Esophagus squamous epithelium (tissue), 5 donors: ENCODE measurements at regions not wholly inside any gene's neighbourhood (a gene's known extent, or its start where the extent isn't known, plus 50 kb on each side); places are given as distances from the start of the nearest gene placed in this dataset.

Source experiments
- DNase-seq: peaks from one replicate; lab custom pipeline; 2025; lab: John Stamatoyannopoulos, UW
- H3K27ac ChIP-seq, 4 donors: fragments of 200-600 bp; sonication (generic); one replicate each; pipeline ENCODE4 v1.5.1; 2016 to 2019; ENCODE audit warnings: mild to moderate bottlenecking in 1 of 4
- H3K27me3 ChIP-seq, 4 donors: fragments of 200-600 bp; sonication (generic); 1 replicate in 3 of 4; 2 replicates in 1 of 4; pipeline versions ENCODE4 v1.5.1 to v1.6.0; 2017 to 2021; ENCODE audit warnings: antibody characterized with exemption in 1 of 4
- H3K36me3 ChIP-seq, 3 donors: fragments of 200-600 bp; sonication (generic); one replicate each; pipeline ENCODE4 v1.5.1; 2016 to 2019
- H3K4me1 ChIP-seq, 3 donors: fragments of 200-600 bp; sonication (generic); one replicate each; pipeline ENCODE4 v1.5.1; 2017 to 2019
- H3K4me3 ChIP-seq, 4 donors: fragments of 200-600 bp; sonication (generic); 1 replicate in 3 of 4; 2 replicates in 1 of 4; pipeline ENCODE4 v1.5.1; 2016 to 2019; ENCODE audit warnings: mild to moderate bottlenecking in 2 of 4, moderate library complexity in 1 of 4
- H3K9me3 ChIP-seq, 3 donors: fragments of 200-600 bp; sonication (generic); one replicate each; pipeline ENCODE4 v1.5.1; 2016 to 2019
- POLR2A ChIP-seq, 4 donors: fragments of 450-650 bp; IDR thresholded peaks; one replicate each; pipeline ENCODE4 v1.6.1; 2017; ENCODE audit warnings: antibody characterized with exemption in 4 of 4, mild to moderate bottlenecking in 4 of 4, moderate library complexity in 3 of 4
- WGBS, 2 donors: methylation state at CpG; one replicate each; pipeline ENCODE4 v1.1.5; 2018; 5-methylcytosine and 5-hydroxymethylcytosine counted together
- intact Hi-C: fragments of 100-400 bp; cut with DNase I; formaldehyde crosslinking; loops from one replicate; pipeline ENCODE4 v1.15.0; 2022
- TF ChIP-seq, protein P1 (sequence below), 6 experiments: fragments of 450-650 bp in 4 of 6; fragments of 200-600 bp in 2 of 6; sonication (generic) in 2 of 6; IDR thresholded peaks; one replicate each; pipeline ENCODE4 v1.5.1; 2016 to 2019; ENCODE audit warnings: antibody characterized with exemption in 6 of 6, mild to moderate bottlenecking in 4 of 6, moderate library complexity in 4 of 6
- donor health status: DM: yes; HTN: yes; CAD: no.

DNA sequence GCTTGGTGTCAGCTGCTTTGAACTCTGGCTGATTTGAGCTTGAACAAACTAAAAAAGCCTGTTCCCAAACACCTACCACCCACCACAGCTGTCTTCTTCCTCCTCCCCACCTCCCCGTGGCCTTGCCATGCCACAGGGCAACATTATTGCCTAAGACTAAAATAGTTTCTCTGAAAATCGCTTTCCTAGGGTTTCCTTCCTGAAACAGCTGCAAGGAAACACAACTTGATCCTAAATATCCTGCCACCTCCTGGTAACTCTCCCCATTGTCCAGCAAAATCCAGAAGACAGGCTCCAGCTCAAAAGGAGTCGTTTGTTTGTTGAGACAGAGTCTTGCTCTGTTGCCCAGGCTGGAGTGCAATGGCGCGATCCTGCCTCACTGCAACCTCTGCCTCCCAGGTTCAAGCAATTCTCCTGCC lies 193.9 kb upstream of the TPM1 start:
- Histone ChIP-seq H3K36me3 (no peaks in the 10 kb centered on the region), H3K9me3 (peaks cover 0 to 6% (median 0%) of the 10 kb centered on the region in 3 donors), H3K4me1 (peaks cover 5 to 16% (median 6%) of the 10 kb centered on the region in 3 donors), H3K27me3 (peaks cover 0 to 10% (median 0%) of the 10 kb centered on the region in 4 donors), H3K27ac (no peak overlapping the region), H3K4me3 (no peak overlapping the region)
- no peak for TF ChIP-seq POLR2A (IDR thresholded peaks at IDR 0.05)
- TF ChIP-seq, protein P1, sequence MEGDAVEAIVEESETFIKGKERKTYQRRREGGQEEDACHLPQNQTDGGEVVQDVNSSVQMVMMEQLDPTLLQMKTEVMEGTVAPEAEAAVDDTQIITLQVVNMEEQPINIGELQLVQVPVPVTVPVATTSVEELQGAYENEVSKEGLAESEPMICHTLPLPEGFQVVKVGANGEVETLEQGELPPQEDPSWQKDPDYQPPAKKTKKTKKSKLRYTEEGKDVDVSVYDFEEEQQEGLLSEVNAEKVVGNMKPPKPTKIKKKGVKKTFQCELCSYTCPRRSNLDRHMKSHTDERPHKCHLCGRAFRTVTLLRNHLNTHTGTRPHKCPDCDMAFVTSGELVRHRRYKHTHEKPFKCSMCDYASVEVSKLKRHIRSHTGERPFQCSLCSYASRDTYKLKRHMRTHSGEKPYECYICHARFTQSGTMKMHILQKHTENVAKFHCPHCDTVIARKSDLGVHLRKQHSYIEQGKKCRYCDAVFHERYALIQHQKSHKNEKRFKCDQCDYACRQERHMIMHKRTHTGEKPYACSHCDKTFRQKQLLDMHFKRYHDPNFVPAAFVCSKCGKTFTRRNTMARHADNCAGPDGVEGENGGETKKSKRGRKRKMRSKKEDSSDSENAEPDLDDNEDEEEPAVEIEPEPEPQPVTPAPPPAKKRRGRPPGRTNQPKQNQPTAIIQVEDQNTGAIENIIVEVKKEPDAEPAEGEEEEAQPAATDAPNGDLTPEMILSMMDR (IDR thresholded peaks at IDR 0.05), result no peak
- WGBS, 2 donors, result 45 to 57% methylated on average over 5 of the region's 5 CpGs
- intact Hi-C loops, result loop anchor here (10.0 kb wide), 1 partner anchor 246 kb away; no protein-coding TSS in a partner anchor
- DNase-seq, result no peak

DNA sequence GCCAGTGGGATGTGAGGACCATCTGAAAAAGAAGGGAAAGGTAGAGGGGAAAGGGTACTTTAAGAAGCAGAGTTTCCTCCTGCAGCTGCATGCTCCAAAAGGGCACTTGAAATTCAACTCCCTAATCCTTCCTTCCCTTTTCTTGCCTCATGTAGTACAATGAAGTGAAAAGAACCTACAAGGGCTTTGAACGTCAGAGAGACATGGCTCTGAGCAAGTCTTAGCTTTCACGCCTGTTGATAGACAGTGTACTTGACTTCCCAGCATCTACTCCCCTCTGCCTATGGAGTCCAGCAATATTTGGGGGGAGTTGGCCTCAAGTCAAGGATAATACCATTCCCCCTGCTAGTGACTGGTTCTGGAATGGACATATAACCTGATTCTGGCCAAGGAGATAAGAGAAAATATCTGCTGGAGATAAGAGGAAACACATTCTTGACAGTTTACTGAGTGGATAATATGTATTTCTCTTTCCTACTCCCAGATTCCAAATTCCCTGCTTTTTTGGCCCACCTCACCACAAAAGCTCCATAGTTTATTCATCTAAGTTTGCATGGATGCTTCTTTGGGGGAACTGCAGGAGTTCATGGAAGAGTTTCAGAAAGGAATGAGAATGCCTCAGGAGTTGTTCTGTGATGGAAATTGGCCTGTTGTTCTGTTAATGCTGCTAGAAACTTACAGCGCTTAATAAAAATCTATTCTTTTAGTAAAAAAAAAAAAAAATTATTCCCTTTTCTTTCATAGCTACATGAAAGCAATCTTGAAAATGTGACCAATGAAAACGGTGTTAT lies 193.0 kb upstream of the TPM1 start:
- WGBS, 2 donors, result 73 to 79% methylated on average over 4 of the region's 4 CpGs
- no peak for DNase-seq
- peaks cover 0 to 6% (median 0%) of the 10 kb centered on the region in 3 donors for H3K9me3 ChIP-seq
- no peak overlapping the region for H3K27ac ChIP-seq
- intact Hi-C loops, result loop anchor here (10.0 kb wide), 1 partner anchor 245 kb away; no protein-coding TSS in a partner anchor
- H3K27me3 ChIP-seq, result peaks cover 0 to 10% (median 0%) of the 10 kb centered on the region in 4 donors
- no peak for TF ChIP-seq POLR2A (IDR thresholded peaks at IDR 0.05)
- TF ChIP-seq, protein P1 (IDR thresholded peaks at IDR 0.05), result no peak
- no peaks in the 10 kb centered on the region for H3K36me3 ChIP-seq
- H3K4me1 ChIP-seq, result peaks cover 7 to 23% (median 8%) of the 10 kb centered on the region in 3 donors
- no peak overlapping the region for H3K4me3 ChIP-seq

DNA sequence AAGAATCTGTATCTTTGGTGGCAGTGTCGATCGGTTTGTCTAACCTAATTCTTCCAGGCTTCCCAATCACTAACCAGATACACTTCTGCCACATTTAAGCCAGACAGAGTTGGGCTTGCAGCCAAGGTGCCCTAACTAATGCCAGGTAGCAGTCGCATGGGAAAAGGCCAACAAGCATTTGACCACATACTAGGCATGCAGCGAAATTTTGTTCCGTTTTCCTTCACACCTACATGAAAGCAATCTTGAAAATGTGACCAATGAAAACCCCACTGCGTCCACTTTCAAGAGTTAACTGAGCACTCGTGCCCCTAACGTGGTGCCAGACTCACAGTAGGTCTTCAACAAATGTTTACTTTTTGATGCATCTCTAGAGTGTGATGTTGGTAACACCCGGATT lies 192.2 kb upstream of the TPM1 start:
- H3K27me3 ChIP-seq, result peaks cover 0 to 10% (median 0%) of the 10 kb centered on the region in 4 donors
- no peaks in the 10 kb centered on the region for H3K36me3 ChIP-seq
- TF ChIP-seq, protein P1 (IDR thresholded peaks at IDR 0.05), result no peak
- TF ChIP-seq POLR2A (IDR thresholded peaks at IDR 0.05), result no peak
- peaks cover 7 to 23% (median 8%) of the 10 kb centered on the region in 3 donors for H3K4me1 ChIP-seq
- no peak for DNase-seq
- H3K4me3 ChIP-seq, result no peak overlapping the region
- no peak overlapping the region for H3K27ac ChIP-seq
- peaks cover 0 to 6% (median 0%) of the 10 kb centered on the region in 3 donors for H3K9me3 ChIP-seq
- 81 to 89% methylated on average over 9 of the region's 9 CpGs for WGBS, 2 donors
- intact Hi-C loops, result no loop called here

DNA sequence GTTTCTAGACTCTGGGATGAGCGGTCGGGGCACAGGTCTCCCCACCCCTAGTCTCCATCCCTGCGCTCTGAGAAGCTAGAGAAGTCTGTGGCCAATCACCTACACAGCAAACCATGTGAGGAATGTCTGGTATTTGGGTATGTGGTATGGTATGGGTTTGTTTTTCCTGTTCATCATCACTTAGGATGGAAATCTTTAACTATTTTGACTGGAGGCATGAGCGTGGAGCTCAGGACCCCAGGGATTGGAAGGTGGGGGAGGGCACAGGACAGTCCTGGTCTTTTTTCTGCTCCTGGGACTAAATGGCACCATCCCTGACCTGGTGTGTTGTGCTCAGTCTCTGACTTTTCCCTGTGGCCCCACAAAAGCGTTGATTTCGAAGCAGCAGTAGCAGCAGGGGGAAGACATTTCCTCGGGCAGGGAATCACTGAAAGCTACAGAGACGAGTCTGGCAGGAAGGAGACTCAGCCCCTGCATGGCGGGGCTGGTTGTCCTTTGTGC lies 191.7 kb upstream of the TPM1 start:
- peaks cover 0 to 6% (median 0%) of the 10 kb centered on the region in 3 donors for H3K9me3 ChIP-seq
- DNase-seq, result no peak
- no peak overlapping the region for H3K27ac ChIP-seq
- peaks cover 0 to 13% (median 0%) of the 10 kb centered on the region in 4 donors for H3K27me3 ChIP-seq
- no peaks in the 10 kb centered on the region for H3K36me3 ChIP-seq
- no peak for TF ChIP-seq POLR2A (IDR thresholded peaks at IDR 0.05)
- TF ChIP-seq, protein P1 (IDR thresholded peaks at IDR 0.05), result no peak
- intact Hi-C loops, result no loop called here
- no peak overlapping the region for H3K4me3 ChIP-seq
- 74 to 86% methylated on average over 7 of the region's 9 CpGs for WGBS, 2 donors
- peaks cover 7 to 23% (median 8%) of the 10 kb centered on the region in 3 donors for H3K4me1 ChIP-seq
